ENCODE measurements at regions not wholly inside any gene's neighbourhood (a gene's known extent, or its start where the extent isn't known, plus 50 kb on each side); places are given as distances from the start of the nearest gene placed in this dataset.

- TF ChIP-seq ZBTB40 (IDR thresholded peaks at IDR 0.05) (peak; percentile 68; the same call in 1 of the 2 replicates), ZBTB40 (CRISPR knock-in tag; IDR thresholded peaks at IDR 0.05) (no peak)
Measured at GRCh38 chr3:80682951-80683350, 915.2 kb upstream of the ROBO1 start (continued).

GRCh38 chr3:80682235-80682634 lies 914.4 kb upstream of the ROBO1 start:
- in situ Hi-C loops (cut with MboI), result no loop called here
- intact Hi-C loops (cut with micrococcal nuclease), result no loop called here
- TF ChIP-seq CHCHD3 (CRISPR knock-in tag; IDR thresholded peaks at IDR 0.05) (no peak), MTA2 (IDR thresholded peaks at IDR 0.05; ENCODE audit: low read depth) (no peak), POLR2G (IDR thresholded peaks at IDR 0.05; ENCODE audit: low read depth, low read length) (no peak), SP1 (CRISPR knock-in tag; IDR thresholded peaks at IDR 0.05) (no peak), RB1 (IDR thresholded peaks at IDR 0.05; ENCODE audit: low read depth) (no peak), FIP1L1 (IDR thresholded peaks at IDR 0.05; ENCODE audit: low read depth, low read length, poor library complexity, severe bottlenecking) (no peak), FOXK2 (conservative IDR thresholded peaks at IDR 0.05 in 1 of 2, IDR thresholded peaks at IDR 0.05 in 1 of 2; ENCODE audit: low read depth in 2 of 2) (no peak), TRIM25 (IDR thresholded peaks at IDR 0.05; ENCODE audit: borderline replicate concordance) (no peak), MYC (IDR thresholded peaks at IDR 0.05; ENCODE audit: low read depth, low read length) (no peak), MYC (CRISPR knock-in tag; IDR thresholded peaks at IDR 0.05; ENCODE audit: borderline replicate concordance, low read depth) (no peak)

More at GRCh38 chr3:80682235-80682634, 914.4 kb upstream of the ROBO1 start:
- H3K9ac ChIP-seq (ENCODE audit: insufficient read depth in 1 of 2, low read depth in 2 of 2, low read length in 2 of 2), result no peak overlapping the region
- ChIA-PET CTCF (ENCODE audit: low intra/inter-chr PET ratio) (no interaction called here), POLR2A (no interaction called here)
- no peak overlapping the region for H3K4me3 ChIP-seq
- no peaks in the 10 kb centered on the region for H3K4me1 ChIP-seq (replicated peaks in 1 of 2; ENCODE audit: control insufficient read depth in 2 of 2, insufficient read depth in 2 of 2, low read length in 2 of 2)
- FAIRE-seq (no peak), DNase-seq (ENCODE audit: extremely low read depth in 1 of 4, low spot score in 3 of 4) (no peak), ATAC-seq (no peak)
- no peak overlapping the region for H3K27ac ChIP-seq (ENCODE audit: extremely low read depth, low read depth, low read length)
- no peak overlapping the region for H2AFZ ChIP-seq (ENCODE audit: low read depth, low read length)
- no peaks in the 10 kb centered on the region for H3K9me3 ChIP-seq (replicated peaks; ENCODE audit: control insufficient read depth, insufficient read depth, low read depth, low read length)
- H3K36me3 ChIP-seq (ENCODE audit: control insufficient read depth, insufficient read depth, low read length), result no peaks in the 10 kb centered on the region
- H3K4me2 ChIP-seq (ENCODE audit: insufficient read depth, low read length), result no peak overlapping the region
- H3K27me3 ChIP-seq (ENCODE audit: control insufficient read depth in 2 of 2, insufficient read depth in 2 of 2, low read length in 2 of 2), result no peaks in the 10 kb centered on the region
- no peaks in the 10 kb centered on the region for H3K9me1 ChIP-seq (ENCODE audit: control insufficient read depth, insufficient read depth, low read length)
- no peaks in the 10 kb centered on the region for H4K20me1 ChIP-seq (replicated peaks; ENCODE audit: control insufficient read depth, insufficient read depth, low read length)
- BruUV-seq (replicated peaks), result no TSS peak
- H3K79me2 ChIP-seq (ENCODE audit: control insufficient read depth, insufficient read depth, low read length), result no peaks in the 10 kb centered on the region

Data from K562 (cell line).